Epithelial cell of esophagus (primary cell): ENCODE measurements at regions not wholly inside any gene's neighbourhood (a gene's known extent, or its start where the extent isn't known, plus 50 kb on each side); places are given as distances from the start of the nearest gene placed in this dataset.

Source experiments
- DNase-seq: peaks from one replicate; pipeline ENCODE4 v3.0.0; 2010; ENCODE audit warnings: low read depth
- H3K4me3 ChIP-seq: 2 replicates; pipeline ENCODE4 v1.5.1; 2011; ENCODE audit warnings: mild to moderate bottlenecking, low read length, control low read depth
- CTCF ChIP-seq: IDR thresholded peaks from 2 replicates; pipeline ENCODE4 v1.5.1; 2011; ENCODE audit warnings: low read depth, mild to moderate bottlenecking, low read length, control low read depth, inconsistent platforms; ENCODE audit not compliant: insufficient read depth; ENCODE audit errors: missing control alignments

DNA sequence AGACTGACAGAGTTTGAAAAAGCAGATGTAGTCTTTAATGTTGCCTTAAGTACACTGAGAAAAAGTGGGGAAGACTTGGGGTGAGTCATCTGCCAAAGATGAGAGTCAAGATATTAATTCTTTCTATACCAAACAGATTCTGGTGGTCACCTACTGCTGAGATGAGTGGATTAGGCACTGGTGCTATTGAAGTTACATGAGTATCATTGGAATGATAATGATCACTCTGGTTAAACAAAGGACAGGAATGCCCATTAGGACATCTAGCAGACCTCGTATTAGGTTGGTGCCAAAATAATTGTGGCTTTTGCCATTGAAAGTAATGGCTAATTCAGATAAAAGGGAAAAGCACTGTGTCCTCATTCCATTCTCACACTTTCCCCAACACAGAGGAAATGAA, 1588.9 kb downstream of the KCNT2 start:
- H3K4me3 ChIP-seq = no peak overlapping the region
- DNase-seq = no peak
- no peak for TF ChIP-seq CTCF

GRCh38 chr1:195012995-195013394, 1595.2 kb downstream of the KCNT2 start:
- no peak for TF ChIP-seq CTCF
- no peak for DNase-seq
- H3K4me3 ChIP-seq = no peak overlapping the region

DNA sequence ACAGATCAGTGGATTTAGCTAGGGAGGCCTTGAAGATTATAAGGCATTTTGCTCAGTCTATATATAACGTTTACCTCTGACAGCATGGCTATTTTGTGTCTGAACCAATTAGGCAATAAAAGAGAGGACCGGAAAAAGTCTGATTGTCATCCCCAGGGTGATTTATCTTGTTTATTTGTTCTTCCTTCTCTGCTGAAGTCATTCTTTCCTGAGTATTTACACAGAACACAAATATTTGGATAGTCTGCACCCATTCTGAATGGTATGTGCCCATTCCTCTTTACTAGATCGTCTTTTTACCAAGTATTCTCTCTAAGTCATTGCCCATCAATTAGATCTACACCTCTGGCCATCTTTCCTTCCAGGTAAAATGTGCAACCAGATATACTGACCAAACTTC, 1602.9 kb downstream of the KCNT2 start:
- TF ChIP-seq CTCF = no peak
- H3K4me3 ChIP-seq = no peak overlapping the region
- no peak for DNase-seq

- no peak overlapping the region for H3K4me3 ChIP-seq
- DNase-seq = no peak
- no peak for TF ChIP-seq CTCF
Measured at GRCh38 chr1:194990483-194990882, 1617.8 kb downstream of the KCNT2 start.

- no peak for TF ChIP-seq CTCF
- DNase-seq = peak; percentile 61
- H3K4me3 ChIP-seq = no peak overlapping the region
Measured at GRCh38 chr1:194975913-194976312, 1632.3 kb downstream of the KCNT2 start.

DNA sequence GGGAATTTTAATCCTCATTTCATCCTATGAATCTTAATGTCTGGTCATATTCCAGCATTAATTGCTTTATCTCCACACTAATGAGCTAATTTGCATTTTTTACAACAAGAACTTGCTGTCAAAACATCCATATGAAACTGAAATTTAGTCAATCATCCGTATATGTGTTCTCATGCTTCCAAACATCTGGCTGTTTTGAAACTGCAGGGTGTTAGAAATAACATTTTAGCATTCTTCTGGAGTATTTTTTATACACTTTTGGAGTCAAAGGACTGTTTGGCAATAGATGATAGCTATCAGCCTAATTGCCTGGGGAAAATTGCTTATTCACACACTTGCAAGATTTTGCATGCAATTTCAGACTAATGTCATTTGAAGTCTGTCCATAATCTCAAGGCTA, 1639.3 kb downstream of the KCNT2 start:
- DNase-seq = no peak
- no peak overlapping the region for H3K4me3 ChIP-seq
- TF ChIP-seq CTCF = no peak

DNA sequence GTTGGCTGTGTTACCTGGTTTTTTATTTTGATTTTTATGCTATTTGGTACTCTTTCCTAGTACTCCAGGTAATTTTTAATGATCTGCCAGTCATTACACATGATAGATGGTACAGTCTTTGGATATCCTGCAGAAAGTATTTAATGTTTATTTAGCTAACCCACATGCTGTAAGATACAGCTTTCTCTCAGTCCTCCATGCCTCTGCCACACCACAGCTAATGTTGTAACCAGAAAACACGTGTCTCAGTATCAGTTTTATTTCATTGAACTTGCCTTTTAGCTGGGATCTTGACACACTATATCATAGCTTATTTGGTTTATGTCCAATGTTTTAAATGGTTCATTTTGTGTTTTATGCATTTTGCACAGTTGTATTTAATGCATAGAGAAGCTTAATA, 1648.4 kb downstream of the KCNT2 start:
- no peak for DNase-seq
- H3K4me3 ChIP-seq = no peak overlapping the region
- TF ChIP-seq CTCF = no peak
